NCI-H345 treated with DMSO at 0.1 percent for 48 hours (cell line): ENCODE measurements at regions not wholly inside any gene's neighbourhood (a gene's known extent, or its start where the extent isn't known, plus 50 kb on each side); places are given as distances from the start of the nearest gene placed in this dataset.
"Not testable (repeated sequence)": the region's sequence is repeated elsewhere in the genome, so short reads cannot be mapped to it uniquely, and the experiment has no call there.

ENCODE experiments used
- DNase-seq: peaks from one replicate; lab custom pipeline; 2025; ENCODE audit not compliant: unreplicated experiment; lab: John Stamatoyannopoulos, UW

- DNase-seq = not testable (repeated sequence)
Measured at GRCh38 chr2:94735536-94735935, 135.7 kb upstream of the TEKT4 start.

GRCh38 chr2:94737145-94737544, 134.1 kb upstream of the TEKT4 start:
- DNase-seq = peak; percentile 78

GRCh38 chr2:94737736-94738342, 133.4 kb upstream of the TEKT4 start:
- DNase-seq = not testable (repeated sequence)

- DNase-seq = no peak
Measured at GRCh38 chr2:94753466-94753998, 117.7 kb upstream of the TEKT4 start.

- DNase-seq = no peak
Measured at GRCh38 chr2:94758546-94758945, 112.7 kb upstream of the TEKT4 start.

- no peak for DNase-seq
Measured at GRCh38 chr2:94759211-94759610, 112.0 kb upstream of the TEKT4 start.

- DNase-seq = no peak
Measured at GRCh38 chr2:94762600-94762999, 108.6 kb upstream of the TEKT4 start.

- DNase-seq = no peak
Measured at GRCh38 chr2:94763318-94763717, 107.9 kb upstream of the TEKT4 start.

- DNase-seq = not testable (repeated sequence)
Measured at GRCh38 chr2:94764331-94764730, 106.9 kb upstream of the TEKT4 start.

GRCh38 chr2:94767336-94767735, 103.9 kb upstream of the TEKT4 start:
- no peak for DNase-seq

- no peak for DNase-seq
Measured at GRCh38 chr2:94769733-94770132, 101.5 kb upstream of the TEKT4 start.

GRCh38 chr2:94774851-94775250, 96.4 kb upstream of the TEKT4 start:
- no peak for DNase-seq

GRCh38 chr2:94776036-94776435, 95.2 kb upstream of the TEKT4 start:
- DNase-seq = no peak

GRCh38 chr2:94785105-94785504, 86.1 kb upstream of the TEKT4 start:
- DNase-seq = not testable (repeated sequence)

- DNase-seq = not testable (repeated sequence)
Measured at GRCh38 chr2:94786424-94786823, 84.8 kb upstream of the TEKT4 start.

- DNase-seq = not testable (repeated sequence)
Measured at GRCh38 chr2:94790169-94790568, 81.1 kb upstream of the TEKT4 start.

- not testable (repeated sequence) for DNase-seq
Measured at GRCh38 chr2:94797235-94797634, 74.0 kb upstream of the TEKT4 start.
